SK-N-SH (cell line): ENCODE measurements at regions not wholly inside any gene's neighbourhood (a gene's known extent, or its start where the extent isn't known, plus 50 kb on each side); places are given as distances from the start of the nearest gene placed in this dataset.

ENCODE experiments used
- CTCF ChIA-PET: fragments of 300-600, 350-600 bp; formaldehyde crosslinking; extraction: SDS; loops from one replicate; lab custom pipeline; 2021; lab: Yijun Ruan, JAX
- POLR2A ChIA-PET: fragments of 350-600 bp; sonication (Branson Sonifier 250); formaldehyde crosslinking; extraction: SDS; loops from one replicate; lab custom pipeline; 2020; ENCODE audit warnings: antibody characterized with exemption, inconsistent platforms; lab: Yijun Ruan, JAX
- DNase-seq: peaks from one replicate; pipeline ENCODE4 v3.0.0; 2012
- H2AFZ ChIP-seq: fragments of 200-600 bp; sonication (generic); 2 replicates; pipeline ENCODE4 v1.8.1; 2016; ENCODE audit warnings: antibody characterized with exemption, mild to moderate bottlenecking, low read depth
- H3F3A ChIP-seq: fragments of 200-600 bp; sonication (generic); replicated peaks from 2 replicates; pipeline ENCODE3; 2016; ENCODE audit warnings: antibody characterized with exemption, mild to moderate bottlenecking; ENCODE audit not compliant: insufficient read depth
- H3K27ac ChIP-seq, 2 experiments: fragments of 200-500 bp in 1 of 2; fragments of 200-600 bp in 1 of 2; sonication (Bioruptor generic) in 1 of 2; sonication (generic), shearing (Covaris generic) in 1 of 2; 2 replicates each; pipeline versions ENCODE4 v1.5.1 to v1.6.1; 2014 to 2016; ENCODE audit warnings: low read depth in 2 of 2, inconsistent platforms in 1 of 2, low read length in 1 of 2, mild to moderate bottlenecking in 1 of 2, mixed read lengths in 1 of 2
- H3K27me3 ChIP-seq: fragments of 200-600 bp; sonication (generic), shearing (Covaris generic); 2 replicates; pipeline ENCODE4 v1.6.1; 2016; ENCODE audit warnings: mixed run types; ENCODE audit not compliant: insufficient read depth
- H3K36me3 ChIP-seq, 2 experiments: fragments of 200-500 bp in 1 of 2; fragments of 200-600 bp in 1 of 2; sonication (Bioruptor generic) in 1 of 2; sonication (generic) in 1 of 2; replicated peaks in 1 of 2; 2 replicates each; pipeline versions ENCODE3 to v1.5.1; 2014 to 2016; ENCODE audit warnings: low read length in 1 of 2, mild to moderate bottlenecking in 1 of 2; ENCODE audit not compliant: insufficient read depth in 2 of 2, control insufficient read depth in 1 of 2
- H3K4me1 ChIP-seq, 2 experiments: fragments of 200-500 bp in 1 of 2; fragments of 200-600 bp in 1 of 2; sonication (Bioruptor generic) in 1 of 2; sonication (generic), shearing (Covaris generic) in 1 of 2; 2 replicates each; pipeline versions ENCODE4 v1.5.1 to v1.6.1; 2014 to 2016; ENCODE audit warnings: low read depth in 1 of 2, low read length in 1 of 2, mixed run types in 1 of 2; ENCODE audit not compliant: insufficient read depth in 2 of 2, control insufficient read depth in 1 of 2
- H3K4me2 ChIP-seq: fragments of 200-600 bp; sonication (generic), shearing (Covaris generic); 2 replicates; pipeline ENCODE4 v1.6.1; 2017; ENCODE audit warnings: mixed run types
- H3K4me3 ChIP-seq, 2 experiments: fragments of 200-500 bp in 1 of 2; fragments of 200-600 bp in 1 of 2; sonication (Bioruptor generic) in 1 of 2; sonication (generic), shearing (Covaris generic) in 1 of 2; 2 replicates each; pipeline versions ENCODE4 v1.5.1 to v1.8.1; 2014 to 2016; ENCODE audit warnings: low read depth in 2 of 2, inconsistent platforms in 1 of 2, low read length in 1 of 2, mild to moderate bottlenecking in 1 of 2, mixed read lengths in 1 of 2, moderate library complexity in 1 of 2
- H3K79me2 ChIP-seq: fragments of 200-600 bp; sonication (generic); 2 replicates; pipeline ENCODE4 v1.8.1; 2017; ENCODE audit warnings: mild to moderate bottlenecking; ENCODE audit not compliant: insufficient read depth
- H3K9ac ChIP-seq: fragments of 200-600 bp; sonication (generic); 2 replicates; pipeline ENCODE4 v1.6.1; 2017; ENCODE audit warnings: mixed run types
- H3K9me2 ChIP-seq: fragments of 200-600 bp; sonication (generic); 2 replicates; pipeline ENCODE4 v1.6.1; 2017; ENCODE audit warnings: mixed run types
- H3K9me3 ChIP-seq: fragments of 200-600 bp; sonication (generic); 2 replicates; pipeline ENCODE4 v1.6.1; 2017; ENCODE audit warnings: mixed run types, mild to moderate bottlenecking, moderate library complexity
- H4K20me1 ChIP-seq: fragments of 200-600 bp; sonication (generic); 2 replicates; pipeline ENCODE4 v1.6.1; 2017; ENCODE audit warnings: mild to moderate bottlenecking, mixed run types; ENCODE audit not compliant: insufficient read depth
- CTCF ChIP-seq: fragments of 200-600 bp; sonication (generic); IDR thresholded peaks from 2 replicates; pipeline ENCODE4 v1.6.1; 2017; ENCODE audit warnings: antibody characterized with exemption, mild to moderate bottlenecking, moderate library complexity
- ELF1 ChIP-seq: IDR thresholded peaks from 2 replicates; pipeline ENCODE4 v1.4.0; 2012
- FOXJ3 ChIP-seq: sonication (generic); formaldehyde crosslinking; IDR thresholded peaks from 2 replicates; pipeline ENCODE4 v1.5.1; 2020; ENCODE audit warnings: mild to moderate bottlenecking, missing genetic modification reagents
- FOXM1 ChIP-seq: IDR thresholded peaks from 2 replicates; pipeline ENCODE4 v1.4.0; 2012; ENCODE audit warnings: low read depth, mild to moderate bottlenecking
- GABPA ChIP-seq: IDR thresholded peaks from 2 replicates; pipeline ENCODE4 v1.4.0; 2012; ENCODE audit warnings: low read depth, mild to moderate bottlenecking
- GATA2 ChIP-seq: sonication (generic); formaldehyde crosslinking; IDR thresholded peaks from 2 replicates; pipeline ENCODE4 v1.5.0; 2020; ENCODE audit warnings: mild to moderate bottlenecking, missing genetic modification reagents
- JUND ChIP-seq: IDR thresholded peaks from 2 replicates; pipeline ENCODE4 v1.4.0; 2012
- MAX ChIP-seq: IDR thresholded peaks from 2 replicates; pipeline ENCODE4 v1.4.0; 2012; ENCODE audit warnings: low read depth
- PBX3 ChIP-seq: IDR thresholded peaks from 2 replicates; pipeline ENCODE4; 2012
- POLR2AphosphoS5 ChIP-seq: IDR thresholded peaks from 2 replicates; pipeline ENCODE4 v1.6.1; 2012; ENCODE audit warnings: low read depth, low read length
- RAD21 ChIP-seq: IDR thresholded peaks from 2 replicates; pipeline ENCODE4 v1.6.1; 2012; ENCODE audit warnings: mild to moderate bottlenecking, low read length
- SIN3A ChIP-seq: IDR thresholded peaks from 2 replicates; pipeline ENCODE4 v1.6.1; 2012; ENCODE audit warnings: low read depth, mild to moderate bottlenecking, low read length, moderate library complexity, borderline replicate concordance
- TAF1 ChIP-seq: IDR thresholded peaks from 2 replicates; pipeline ENCODE4 v1.6.1; 2012; ENCODE audit warnings: low read depth, mild to moderate bottlenecking, low read length, moderate library complexity, borderline replicate concordance
- USF1 ChIP-seq: IDR thresholded peaks from 2 replicates; pipeline ENCODE4 v1.4.0; 2012; ENCODE audit warnings: low read depth, borderline replicate concordance
- WGBS: methylation state at CpG from one replicate; pipeline ENCODE4 v1.1.6; 2017; ENCODE audit warnings: low lambda C conversion rate; 5-methylcytosine and 5-hydroxymethylcytosine counted together

DNA sequence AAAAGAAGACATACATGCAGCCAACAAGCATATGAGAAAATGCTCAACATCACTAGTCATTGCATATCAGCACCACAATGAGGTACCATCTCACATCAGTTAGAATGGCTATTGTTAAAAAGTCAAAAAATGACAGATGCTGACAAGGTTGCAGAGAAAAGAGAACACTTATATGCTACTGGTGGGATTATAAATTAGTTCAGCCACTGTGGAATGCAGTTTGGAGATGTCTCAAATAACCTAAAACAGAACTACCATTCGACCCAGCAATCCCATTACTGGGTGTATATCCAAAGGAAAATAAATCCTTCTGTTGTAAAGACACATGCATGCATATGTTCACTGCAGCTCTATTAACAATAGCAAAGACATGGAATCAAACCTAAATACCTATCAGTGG lies 238.4 kb downstream of the KCNC2 start:
- no peak overlapping the region for H3K27ac ChIP-seq
- ChIA-PET POLR2A (no interaction called here), CTCF (no interaction called here)
- no peak overlapping the region for H3K4me3 ChIP-seq
- H3K79me2 ChIP-seq = no peaks in the 10 kb centered on the region
- no peak overlapping the region for H3K9ac ChIP-seq
- H3F3A ChIP-seq = no peaks in the 10 kb centered on the region
- no peaks in the 10 kb centered on the region for H4K20me1 ChIP-seq
- no peaks in the 10 kb centered on the region for H3K36me3 ChIP-seq
- 0% methylated on average over 1 of the region's 1 CpG for WGBS
- H3K27me3 ChIP-seq = no peaks in the 10 kb centered on the region
- H3K4me1 ChIP-seq = no peaks in the 10 kb centered on the region
- H2AFZ ChIP-seq = no peak overlapping the region
- no peak for DNase-seq
- no peak overlapping the region for H3K4me2 ChIP-seq
- no peaks in the 10 kb centered on the region for H3K9me3 ChIP-seq
- TF ChIP-seq POLR2AphosphoS5 (no peak), CTCF (no peak), JUND (no peak)
- TF ChIP-seq, all 33 proteins: peak for 0
- H3K9me2 ChIP-seq = no peaks in the 10 kb centered on the region

DNA sequence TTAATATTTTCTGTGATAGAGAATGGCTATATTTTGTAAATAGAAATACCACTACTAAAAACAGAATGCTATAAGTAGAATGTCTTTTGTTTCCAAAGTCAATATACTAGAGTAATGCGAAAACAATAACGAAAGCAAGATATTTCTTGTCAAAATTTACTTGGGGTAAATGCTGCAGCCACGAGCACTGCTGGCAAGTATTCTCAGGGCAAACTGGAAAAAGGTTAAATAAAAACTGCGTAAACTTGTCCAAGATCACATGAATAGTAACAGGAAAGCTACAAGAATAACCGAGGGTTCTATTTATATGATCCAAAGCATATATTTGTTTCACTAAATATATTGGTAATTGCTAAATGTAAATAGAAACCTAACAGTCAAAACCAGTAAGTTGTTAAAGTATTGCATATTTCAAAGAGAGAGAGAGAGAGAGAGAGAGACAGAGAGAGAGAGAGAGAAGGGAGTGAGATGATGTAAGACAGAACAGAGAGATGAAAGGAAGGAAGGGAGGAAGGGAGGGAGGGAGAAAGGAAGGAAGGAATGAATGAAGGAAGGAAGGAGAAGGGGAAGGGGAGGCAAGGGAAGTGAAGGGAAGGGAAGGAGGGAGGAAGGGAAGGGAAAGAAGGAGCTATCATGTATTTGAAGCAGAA lies 231.7 kb downstream of the KCNC2 start:
- Histone ChIP-seq H3F3A (no peaks in the 10 kb centered on the region), H3K27ac (no peak overlapping the region), H3K9me3 (no peaks in the 10 kb centered on the region), H3K9me2 (no peaks in the 10 kb centered on the region), H3K9ac (no peak overlapping the region), H3K4me2 (no peak overlapping the region), H3K79me2 (no peaks in the 10 kb centered on the region), H3K27me3 (peaks cover 3% of the 10 kb centered on the region; the same call in 1 of the 2 replicates), H4K20me1 (no peaks in the 10 kb centered on the region)
- WGBS = 21% methylated on average over 5 of the region's 5 CpGs
- TF ChIP-seq TAF1 = no peak
- no peak for TF ChIP-seq FOXM1
- no peak for TF ChIP-seq JUND
- no peak for TF ChIP-seq RAD21
- no peak for TF ChIP-seq SIN3A
- no peak for TF ChIP-seq GATA2 (CRISPR knock-in tag)
- TF ChIP-seq MAX = no peak
- no peak for TF ChIP-seq PBX3
- TF ChIP-seq USF1 = no peak
- no peak for TF ChIP-seq FOXJ3
- no peak for TF ChIP-seq GABPA
- TF ChIP-seq ELF1 = no peak
- TF ChIP-seq, all 33 proteins: peak for 0
- ChIA-PET CTCF (no interaction called here), POLR2A (no interaction called here)
- Histone ChIP-seq H3K4me3 (no peak overlapping the region), H2AFZ (no peak overlapping the region), H3K4me1 (no peaks in the 10 kb centered on the region; a peak in 2 of 4 replicates), H3K36me3 (no peaks in the 10 kb centered on the region)
- DNase-seq = no peak
